ENCODE measurements at regions not wholly inside any gene's neighbourhood (a gene's known extent, or its start where the extent isn't known, plus 50 kb on each side); places are given as distances from the start of the nearest gene placed in this dataset.

GRCh38 chr1:200496937-200497336 lies 87.1 kb upstream of the ZNF281 start:
- TF ChIP-seq CTCF (IDR thresholded peaks at IDR 0.05; ENCODE audit: extremely low read depth, insufficient read depth, missing control alignments), result no peak
- no peak for DNase-seq (ENCODE audit: low spot score)
- in situ Hi-C loops (cut with MboI; ENCODE audit: low pct_unique_long_range_greater_than_20kb, low sequenced_read_pairs, unreplicated experiment), result loop anchor here (10.0 kb wide), 2 partner anchors 222 to 362 kb away; no protein-coding TSS in a partner anchor

GRCh38 chr1:200495901-200496300 lies 86.1 kb upstream of the ZNF281 start:
- no peak for DNase-seq (ENCODE audit: low spot score)
- in situ Hi-C loops (cut with MboI; ENCODE audit: low pct_unique_long_range_greater_than_20kb, low sequenced_read_pairs, unreplicated experiment), result loop anchor here (10.0 kb wide), 2 partner anchors 221 to 361 kb away; no protein-coding TSS in a partner anchor
- TF ChIP-seq CTCF (IDR thresholded peaks at IDR 0.05; ENCODE audit: extremely low read depth, insufficient read depth, missing control alignments), result no peak

- no peak for TF ChIP-seq CTCF (IDR thresholded peaks at IDR 0.05; ENCODE audit: extremely low read depth, insufficient read depth, missing control alignments)
- no peak for DNase-seq (ENCODE audit: low spot score)
- in situ Hi-C loops (cut with MboI; ENCODE audit: low pct_unique_long_range_greater_than_20kb, low sequenced_read_pairs, unreplicated experiment), result loop anchor here (10.0 kb wide), 2 partner anchors 219 to 359 kb away; no protein-coding TSS in a partner anchor
These were observed 83.5 kb upstream of the ZNF281 start for GRCh38 chr1:200493344-200493743.

GRCh38 chr1:200491103-200491502 lies 81.3 kb upstream of the ZNF281 start:
- TF ChIP-seq CTCF (IDR thresholded peaks at IDR 0.05; ENCODE audit: extremely low read depth, insufficient read depth, missing control alignments), result no peak
- DNase-seq (ENCODE audit: low spot score), result no peak
- in situ Hi-C loops (cut with MboI; ENCODE audit: low pct_unique_long_range_greater_than_20kb, low sequenced_read_pairs, unreplicated experiment), result loop anchor here (10.0 kb wide), 2 partner anchors 216 to 356 kb away; no protein-coding TSS in a partner anchor

- in situ Hi-C loops (cut with MboI; ENCODE audit: low pct_unique_long_range_greater_than_20kb, low sequenced_read_pairs, unreplicated experiment), result loop anchor here (10.0 kb wide), 2 partner anchors 215 to 355 kb away; no protein-coding TSS in a partner anchor
These were observed 80.3 kb upstream of the ZNF281 start for GRCh38 chr1:200490183-200490582.

GRCh38 chr1:200488375-200489165 lies 78.7 kb upstream of the ZNF281 start:
- DNase-seq (ENCODE audit: low spot score), result peak; percentile 56
- TF ChIP-seq CTCF (IDR thresholded peaks at IDR 0.05; ENCODE audit: extremely low read depth, insufficient read depth, missing control alignments), result peak; percentile 83
- in situ Hi-C loops (cut with MboI; ENCODE audit: low pct_unique_long_range_greater_than_20kb, low sequenced_read_pairs, unreplicated experiment), result no loop called here

More at GRCh38 chr1:200490183-200490582, 80.3 kb upstream of the ZNF281 start:
- no peak for TF ChIP-seq CTCF (IDR thresholded peaks at IDR 0.05; ENCODE audit: extremely low read depth, insufficient read depth, missing control alignments)
- no peak for DNase-seq (ENCODE audit: low spot score)
